Stimulated activated CD4-positive, alpha-beta T cell treated with anti-CD3 and anti-CD28 coated beads, TNF-alpha, amount 100 ng/mL, for 48 hours (primary cell): ENCODE measurements at regions not wholly inside any gene's neighbourhood (a gene's known extent, or its start where the extent isn't known, plus 50 kb on each side); places are given as distances from the start of the nearest gene placed in this dataset.
"Not testable (repeated sequence)": the region's sequence is repeated elsewhere in the genome, so short reads cannot be mapped to it uniquely, and the experiment has no call there.

ENCODE experiments used
- DNase-seq, 3 donors: peaks; one replicate each; pipeline ENCODE4 v3.0.0-alpha.2; 2020; ENCODE audit warnings: low read depth in 3 of 3

- DNase-seq, result no peak
Observed at GRCh38 chr3:163213838-163214237, 1717.2 kb downstream of the OTOL1 start.

GRCh38 chr3:163196815-163197374, 1700.3 kb downstream of the OTOL1 start:
- DNase-seq, result no peak

- no peak for DNase-seq
Observed at GRCh38 chr3:163196245-163196644, 1699.6 kb downstream of the OTOL1 start.

- DNase-seq, result no peak
Observed at GRCh38 chr3:163185721-163186350, 1689.2 kb downstream of the OTOL1 start.

GRCh38 chr3:163175970-163176369, 1679.4 kb downstream of the OTOL1 start:
- no peak for DNase-seq

- not testable (repeated sequence) for DNase-seq
Observed at GRCh38 chr3:163172513-163172912, 1675.9 kb downstream of the OTOL1 start.

GRCh38 chr3:163166197-163166596, 1669.6 kb downstream of the OTOL1 start:
- no peak for DNase-seq

GRCh38 chr3:163159306-163159705, 1662.7 kb downstream of the OTOL1 start:
- no peak for DNase-seq

- DNase-seq, result no peak
Observed at GRCh38 chr3:163139600-163139999, 1643.0 kb downstream of the OTOL1 start.

GRCh38 chr3:163138258-163138657, 1641.7 kb downstream of the OTOL1 start:
- DNase-seq, result no peak

GRCh38 chr3:163132111-163132510, 1635.5 kb downstream of the OTOL1 start:
- DNase-seq, result no peak

- no peak for DNase-seq
Observed at GRCh38 chr3:163129287-163129686, 1632.7 kb downstream of the OTOL1 start.

GRCh38 chr3:163126115-163126514, 1629.5 kb downstream of the OTOL1 start:
- DNase-seq, result no peak
